IPS DF 4.7 (cell line): ENCODE measurements at regions not wholly inside any gene's neighbourhood (a gene's known extent, or its start where the extent isn't known, plus 50 kb on each side); places are given as distances from the start of the nearest gene placed in this dataset.

ENCODE experiments used
- DNase-seq: peaks from one replicate; pipeline ENCODE4 v3.0.0-alpha.2; 2013; ENCODE audit warnings: low spot score; ENCODE audit errors: extremely low read depth

- DNase-seq: no peak
Measured at GRCh38 chr10:49243610-49244283, 55.2 kb upstream of the C10orf71 start.

- DNase-seq: peak; percentile 25
Measured at GRCh38 chr10:49243139-49243538, 54.9 kb upstream of the TMEM273 start.

- no peak for DNase-seq
Measured at GRCh38 chr10:49242604-49243003, 54.4 kb upstream of the TMEM273 start.

GRCh38 chr10:49241385-49241784 lies 53.2 kb upstream of the TMEM273 start:
- no peak for DNase-seq

GRCh38 chr10:49240946-49241345 lies 52.8 kb upstream of the TMEM273 start:
- DNase-seq: no peak
